NCI-H774 (cell line): ENCODE measurements at regions not wholly inside any gene's neighbourhood (a gene's known extent, or its start where the extent isn't known, plus 50 kb on each side); places are given as distances from the start of the nearest gene placed in this dataset.

Experiments used
- DNase-seq: peaks from one replicate; lab custom pipeline; 2025; lab: John Stamatoyannopoulos, UW

DNA sequence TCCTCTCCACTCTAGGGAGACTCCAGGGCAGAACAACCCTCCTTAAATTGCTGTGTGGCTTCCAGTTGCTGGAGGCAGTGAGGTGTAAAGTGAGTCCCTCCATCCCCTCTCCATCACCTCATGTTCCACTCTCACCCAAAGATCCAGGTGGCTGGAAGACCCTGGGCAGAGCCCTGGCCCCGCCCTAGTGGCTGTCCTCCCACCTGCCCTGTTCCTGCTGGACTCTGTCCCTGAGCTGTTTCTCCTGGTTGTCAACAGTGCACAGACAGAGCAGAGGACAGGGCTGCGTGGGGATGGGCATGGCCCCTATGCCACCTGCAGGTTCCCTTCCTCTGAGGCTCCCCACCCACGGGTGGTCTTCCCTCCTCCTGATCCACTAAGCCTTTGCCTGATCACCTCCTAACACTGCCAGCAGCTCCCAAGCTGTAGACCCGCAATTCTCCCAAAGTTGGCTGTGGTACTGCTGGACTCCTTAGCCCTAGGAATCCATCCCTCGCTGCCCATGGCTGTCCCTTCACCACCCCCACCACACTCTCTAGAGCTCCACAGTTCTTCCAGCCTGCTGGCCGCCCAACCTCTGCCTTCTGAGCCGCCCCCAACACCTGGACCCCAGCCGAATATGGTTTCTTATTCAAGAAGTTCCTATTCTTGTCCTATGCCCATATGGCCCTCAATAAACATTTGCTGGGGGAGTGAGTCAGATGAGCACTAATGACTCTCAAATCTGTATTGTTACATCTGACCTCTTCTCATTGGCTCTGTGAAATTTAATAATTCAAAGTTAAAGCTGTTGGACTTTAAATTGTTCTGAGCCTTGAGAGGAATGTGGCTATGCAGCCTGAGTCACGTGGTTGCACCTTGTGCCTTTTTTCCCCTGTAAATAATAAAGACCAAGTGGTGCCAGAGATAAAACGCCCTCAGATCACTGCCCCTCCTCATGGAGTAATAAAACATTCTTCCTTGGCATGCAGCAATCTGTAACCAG lies 260.0 kb upstream of the HS6ST1 start:
- DNase-seq: no peak

DNA sequence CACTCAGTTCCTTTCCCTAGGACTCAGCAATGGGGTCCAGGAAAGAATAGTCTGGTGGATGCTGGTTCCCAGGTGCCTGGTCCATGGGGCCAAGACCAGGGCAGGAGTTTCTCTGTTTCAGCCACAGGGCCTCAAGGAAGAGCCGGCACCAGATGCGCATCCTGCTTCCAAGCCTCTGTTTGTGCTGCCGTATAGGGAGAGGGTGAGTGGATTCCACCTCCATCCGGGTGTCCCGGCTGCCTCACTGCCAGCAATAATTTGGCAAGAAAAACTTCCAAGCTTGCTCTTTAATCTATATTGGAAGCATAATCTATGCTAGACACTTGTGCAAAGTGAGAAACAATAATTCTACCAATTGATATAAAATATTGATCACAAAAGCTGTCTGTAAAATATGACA lies 261.2 kb upstream of the HS6ST1 start:
- no peak for DNase-seq

GRCh38 chr2:128580988-128581848 lies 262.6 kb upstream of the HS6ST1 start:
- DNase-seq: no peak

DNA sequence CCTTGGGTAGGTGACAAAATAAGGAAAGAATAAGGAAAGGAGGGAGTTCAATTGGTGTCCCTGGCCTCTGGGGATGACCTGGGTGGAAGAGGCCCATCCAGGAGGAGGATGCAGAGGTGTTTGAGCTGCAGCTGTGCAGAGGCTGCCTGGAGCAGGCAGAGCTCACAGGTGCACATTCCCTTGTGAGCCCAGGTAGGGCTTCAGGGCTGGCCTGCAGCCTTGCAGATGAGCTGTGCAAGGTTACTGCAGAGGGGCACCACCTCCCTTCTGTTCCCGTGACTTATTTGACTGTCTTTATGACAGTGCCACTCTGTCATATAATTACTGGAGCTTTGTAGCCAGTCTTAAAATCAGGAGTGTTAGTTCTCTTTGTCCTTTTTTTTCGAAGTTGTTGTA lies 263.2 kb upstream of the HS6ST1 start:
- DNase-seq: no peak

DNA sequence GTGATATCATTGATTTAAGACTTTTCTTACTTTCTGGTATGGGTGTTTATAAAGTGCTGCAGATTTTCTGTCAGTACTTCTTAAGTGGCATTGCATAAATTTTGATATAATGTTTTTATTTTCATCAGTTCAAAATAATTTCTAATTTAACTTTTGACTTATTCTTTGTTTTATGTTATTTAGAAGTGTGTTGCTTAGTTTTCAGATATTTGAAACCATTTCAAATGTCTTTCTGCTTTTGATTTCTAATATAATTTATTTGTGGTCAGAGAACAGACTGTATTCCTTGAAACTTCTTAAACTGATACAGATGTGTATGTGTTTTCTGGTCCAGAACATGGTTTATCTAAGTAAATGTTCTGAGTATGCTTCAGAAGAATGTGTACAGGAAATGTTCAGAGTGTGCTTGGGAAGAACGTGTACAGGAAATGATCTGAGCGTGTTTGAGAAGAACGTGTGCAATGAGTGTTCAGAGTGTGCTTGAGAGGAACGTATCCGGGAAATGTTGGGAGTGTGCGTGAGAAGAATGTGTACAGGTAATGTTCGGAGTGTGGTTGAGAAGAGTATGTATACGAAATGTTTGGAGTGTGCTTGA lies 265.7 kb upstream of the HS6ST1 start:
- DNase-seq: no peak

DNA sequence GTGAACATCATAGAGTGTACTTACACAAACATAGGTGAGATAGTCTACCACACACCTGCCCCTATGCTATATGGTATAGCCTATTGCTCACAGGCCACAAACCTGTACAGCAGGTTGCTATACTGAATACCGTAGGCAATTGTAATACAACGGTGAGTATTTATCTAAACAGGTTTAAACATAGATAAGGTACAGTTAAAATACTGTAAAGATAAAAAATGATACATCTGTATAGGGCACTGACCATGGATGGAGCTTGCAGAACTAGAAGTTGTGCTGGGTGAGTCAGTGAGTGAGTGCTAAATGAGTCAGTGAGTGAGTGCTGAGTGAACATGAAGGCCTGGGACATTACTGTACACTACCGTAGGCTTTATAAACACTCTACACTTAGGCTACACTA lies 267.0 kb upstream of the HS6ST1 start:
- DNase-seq: no peak

- no peak for DNase-seq
Observed at GRCh38 chr2:128589681-128590080, 271.0 kb upstream of the HS6ST1 start.

DNA sequence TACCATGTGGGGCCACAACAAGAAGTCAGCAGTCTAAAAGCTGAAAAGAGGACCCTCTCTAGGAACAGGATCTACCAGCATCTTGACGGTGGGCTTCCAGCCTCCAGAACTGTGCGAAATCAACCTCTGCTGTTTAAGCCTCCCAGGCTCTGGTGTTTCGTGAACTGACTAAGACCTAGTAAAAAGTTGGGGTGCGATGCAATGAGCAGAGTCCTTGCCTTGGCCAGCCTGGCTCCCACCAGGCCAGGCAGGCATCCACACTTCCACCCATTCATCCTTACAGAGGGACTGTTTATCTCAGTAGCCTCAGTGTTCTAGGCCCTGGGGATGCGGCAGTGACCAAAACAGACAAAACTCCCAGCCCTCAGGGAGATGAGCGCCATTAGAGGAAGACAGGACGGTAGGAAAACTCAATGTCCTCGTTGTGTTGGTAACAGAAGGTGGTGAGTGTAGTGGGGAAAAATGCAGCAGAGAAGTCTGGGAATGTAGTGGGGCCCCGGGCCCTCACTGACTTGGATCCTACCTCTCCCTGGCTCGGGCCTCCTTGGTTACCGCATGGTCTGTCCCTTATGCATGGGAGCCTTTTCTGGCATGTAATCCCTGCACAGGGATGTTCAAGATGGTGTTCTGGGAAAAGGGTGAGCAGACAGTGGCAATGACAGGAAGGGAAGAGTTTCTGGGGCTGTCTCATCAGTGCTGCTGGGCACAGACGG lies 271.8 kb upstream of the HS6ST1 start:
- DNase-seq: no peak

DNA sequence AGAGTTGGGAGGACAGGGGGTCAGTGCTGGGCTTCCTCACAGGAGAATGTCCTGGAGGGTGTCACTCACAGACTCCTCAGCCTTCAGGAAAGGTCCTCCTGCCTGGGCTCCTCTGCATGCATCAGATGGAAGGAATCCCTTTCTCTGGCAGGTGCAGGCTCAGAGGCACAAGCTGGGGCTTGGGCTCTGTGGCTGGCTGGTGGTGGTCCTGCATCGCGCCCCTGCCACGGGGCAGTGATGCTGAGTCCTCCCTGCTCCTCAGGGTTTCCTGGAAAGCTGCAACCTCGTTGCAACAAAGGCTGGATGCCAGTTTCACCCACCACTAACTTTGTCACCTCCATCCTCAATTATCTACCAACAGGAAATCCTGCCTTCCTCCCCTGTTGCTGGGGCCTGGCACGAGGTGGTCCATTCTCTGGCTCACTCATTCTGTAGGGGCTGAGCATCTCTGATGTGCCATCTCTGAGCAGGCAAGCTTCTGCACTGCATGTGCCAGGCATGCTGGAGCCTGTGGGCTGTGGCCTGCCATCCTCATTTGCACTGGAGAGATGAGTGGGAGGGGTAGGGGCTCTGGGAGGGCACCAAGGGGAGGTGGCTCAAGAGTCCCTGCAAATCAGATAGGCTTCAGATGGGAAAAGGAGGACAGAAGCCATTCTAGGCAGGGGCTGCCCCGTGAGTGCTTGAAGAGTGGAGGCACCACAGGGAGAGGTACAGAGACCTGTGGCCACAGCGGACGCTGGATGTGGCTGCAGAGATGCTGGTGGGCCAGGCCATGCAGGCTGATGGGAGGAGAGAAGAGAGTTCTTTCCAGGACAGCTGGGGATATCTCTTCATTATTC lies 272.6 kb upstream of the HS6ST1 start:
- no peak for DNase-seq

- DNase-seq: no peak
Observed at GRCh38 chr2:128591861-128592822, 273.5 kb upstream of the HS6ST1 start.

DNA sequence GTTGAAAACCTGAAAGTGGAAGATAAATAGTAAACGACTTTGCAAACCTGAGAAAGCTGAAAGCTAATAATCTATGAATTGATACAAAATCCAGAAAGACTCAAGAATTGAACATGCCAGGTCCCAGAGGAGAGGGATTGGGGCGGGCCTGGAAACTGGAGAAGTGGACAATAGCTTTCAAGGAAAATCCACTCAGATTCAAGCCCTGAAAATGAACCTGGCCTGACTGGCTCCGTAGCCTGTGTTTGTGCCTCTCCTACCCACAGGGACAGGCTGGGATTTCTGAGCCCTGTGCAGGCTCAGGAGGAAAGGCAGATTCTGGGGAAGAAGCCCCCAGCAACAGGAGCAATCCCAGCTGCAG lies 274.8 kb upstream of the HS6ST1 start:
- DNase-seq: no peak

DNA sequence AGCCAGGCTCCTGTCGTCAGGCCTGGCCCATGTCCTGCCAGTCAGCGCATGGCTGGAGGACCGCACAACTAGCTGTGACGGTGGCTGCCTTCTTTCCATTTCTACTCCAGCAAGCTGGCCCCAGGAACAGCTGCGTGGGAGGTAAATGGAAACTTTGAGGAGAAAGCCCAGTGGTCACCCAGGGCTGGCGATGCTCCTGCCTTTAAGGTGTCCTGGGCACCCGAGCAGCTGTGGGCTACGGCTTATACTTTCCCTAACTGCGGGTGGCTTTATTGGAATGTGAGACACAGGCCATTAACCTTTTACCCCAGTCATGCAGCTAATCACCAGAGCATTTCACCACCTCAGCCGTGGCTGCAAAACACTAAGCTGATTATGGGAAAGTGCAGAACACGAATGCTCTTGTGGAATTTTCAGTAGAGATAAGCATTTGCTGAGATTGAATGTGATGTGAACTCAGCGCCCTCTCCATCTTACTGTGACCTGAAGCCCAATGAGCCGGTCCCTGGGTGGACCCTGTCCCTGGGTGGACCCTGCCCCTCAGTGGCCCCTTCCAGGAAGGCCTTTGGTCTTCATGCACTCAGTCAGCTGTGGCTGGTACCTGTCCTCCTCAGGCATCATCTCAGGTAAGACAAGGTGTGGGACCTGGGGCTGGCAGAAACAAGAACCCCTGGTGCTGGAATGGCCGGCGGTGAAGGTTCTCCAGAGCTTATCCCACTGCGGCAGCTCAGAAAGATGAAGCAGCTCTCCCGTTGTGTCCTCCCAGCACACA lies 275.4 kb upstream of the HS6ST1 start:
- DNase-seq: no peak

DNA sequence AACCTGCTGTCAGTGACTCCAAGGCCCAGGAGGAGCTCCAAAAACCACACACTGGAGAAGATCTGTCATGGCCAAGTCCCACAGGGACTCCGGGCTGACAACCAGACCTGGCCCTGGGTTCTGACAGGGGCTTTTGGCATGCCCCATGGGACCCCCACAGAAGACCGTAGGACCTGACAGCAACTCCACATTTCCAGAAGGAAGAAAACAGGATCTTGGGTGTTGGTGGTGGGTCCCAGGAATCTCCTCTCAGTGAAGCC lies 275.9 kb upstream of the HS6ST1 start:
- DNase-seq: no peak

GRCh38 chr2:128594953-128595677 lies 276.4 kb upstream of the HS6ST1 start:
- DNase-seq: peak; percentile 10

DNA sequence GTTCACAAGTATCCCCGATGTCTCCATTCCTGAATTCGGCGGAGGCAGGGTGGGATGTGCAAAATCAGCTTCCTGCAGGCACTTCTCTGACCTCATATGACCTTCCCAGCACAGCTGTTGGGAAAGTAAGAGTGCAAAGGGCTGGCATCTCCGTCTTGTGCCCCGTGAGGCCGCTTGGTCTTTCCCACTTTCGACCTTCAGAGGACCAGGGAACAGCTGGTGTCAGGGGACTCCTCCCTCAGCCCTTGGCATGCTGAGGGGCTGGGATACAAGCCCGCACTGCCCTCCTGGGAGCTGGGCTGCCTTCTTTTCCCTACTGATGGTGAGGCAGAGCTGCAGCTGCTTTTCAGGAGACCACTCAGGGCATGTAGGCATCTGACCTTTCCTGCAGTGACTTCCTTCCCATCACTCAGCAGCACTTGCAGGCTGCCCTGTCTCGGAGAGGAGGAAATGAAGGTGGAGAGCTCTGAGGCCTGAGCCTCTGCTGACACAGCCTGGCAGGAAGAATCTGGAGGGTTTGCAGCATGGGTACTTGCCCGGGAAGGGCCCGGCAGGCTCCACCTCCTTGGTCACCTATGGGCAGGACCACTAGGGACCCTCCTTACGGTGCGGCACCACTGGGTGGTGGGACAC lies 277.2 kb upstream of the HS6ST1 start:
- DNase-seq: no peak

DNA sequence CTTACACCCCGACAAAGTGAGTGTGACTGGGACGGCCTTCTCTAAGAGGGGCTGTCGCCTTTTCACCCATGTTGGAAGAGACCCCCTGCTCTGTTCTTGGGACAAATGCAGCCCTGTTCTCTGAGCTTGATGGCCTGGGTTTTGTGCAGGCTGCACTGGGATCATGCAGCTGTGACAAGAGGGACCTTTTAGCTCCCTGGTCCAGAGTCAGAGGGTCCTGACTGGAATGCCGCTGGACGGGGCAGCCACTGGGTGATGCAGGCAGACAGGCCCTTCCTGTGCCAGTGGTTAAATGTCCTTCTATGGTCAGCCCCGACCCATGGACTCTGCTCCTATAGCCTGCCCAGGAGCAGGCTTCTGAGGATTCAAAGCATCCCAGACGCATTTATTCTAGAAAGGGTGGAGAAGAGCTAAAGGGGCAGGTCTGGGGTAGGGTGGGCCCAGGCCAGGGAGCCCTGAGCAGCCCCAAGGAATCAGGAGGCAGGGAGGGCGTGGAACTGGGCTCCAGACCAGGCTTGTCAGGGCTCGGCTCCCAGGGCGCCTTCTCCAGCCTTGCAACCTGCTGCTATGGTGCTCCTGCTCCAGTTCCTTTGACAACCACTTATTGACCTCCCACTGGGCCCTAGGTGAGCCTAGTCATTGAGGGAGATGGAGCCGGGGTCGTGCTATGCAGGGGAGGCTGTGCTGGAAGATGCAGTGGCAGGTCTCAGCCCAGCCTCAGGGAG lies 277.9 kb upstream of the HS6ST1 start:
- DNase-seq: no peak

- no peak for DNase-seq
Observed at GRCh38 chr2:128597121-128597762, 278.6 kb upstream of the HS6ST1 start.
